Gastrocnemius medialis (tissue), 4 donors: ENCODE measurements at regions not wholly inside any gene's neighbourhood (a gene's known extent, or its start where the extent isn't known, plus 50 kb on each side); places are given as distances from the start of the nearest gene placed in this dataset.

Experiments used
- CTCF ChIP-seq, 5 experiments: fragments of 450-650 bp in 3 of 5; fragments of 200-600 bp in 2 of 5; sonication (generic) in 2 of 5; IDR thresholded peaks in 4 of 5; conservative IDR thresholded peaks in 1 of 5; 1 replicate in 4 of 5; 2 replicates in 1 of 5; pipeline ENCODE4 v1.5.1; 2016 to 2019; ENCODE audit warnings: antibody characterized with exemption in 5 of 5, mild to moderate bottlenecking in 3 of 5, moderate library complexity in 3 of 5
- POLR2A ChIP-seq, 2 donors: fragments of 450-650 bp; IDR thresholded peaks; one replicate each; pipeline ENCODE4 v1.6.1; 2017; ENCODE audit warnings: antibody characterized with exemption in 2 of 2, mild to moderate bottlenecking in 2 of 2, moderate library complexity in 2 of 2

GRCh38 chr14:94690896-94691659, 78.8 kb downstream of the GSC start:
- TF ChIP-seq CTCF (IDR thresholded peaks at IDR 0.05 in 4 of 5, conservative IDR thresholded peaks at IDR 0.05 in 1 of 5) (no peak), POLR2A (IDR thresholded peaks at IDR 0.05) (no peak)
